SK-N-SH (cell line): ENCODE measurements at regions not wholly inside any gene's neighbourhood (a gene's known extent, or its start where the extent isn't known, plus 50 kb on each side); places are given as distances from the start of the nearest gene placed in this dataset.

ENCODE experiments used
- CTCF ChIP-seq: fragments of 200-600 bp; sonication (generic); IDR thresholded peaks from 2 replicates; pipeline ENCODE4 v1.6.1; 2017; ENCODE audit warnings: antibody characterized with exemption, mild to moderate bottlenecking, moderate library complexity
- GATA2 ChIP-seq: sonication (generic); formaldehyde crosslinking; IDR thresholded peaks from 2 replicates; pipeline ENCODE4 v1.5.0; 2020; ENCODE audit warnings: mild to moderate bottlenecking, missing genetic modification reagents
- REST ChIP-seq: IDR thresholded peaks from 2 replicates; pipeline ENCODE4 v1.6.1; 2012; ENCODE audit warnings: mild to moderate bottlenecking, low read depth, low read length, moderate library complexity
- SMC3 ChIP-seq: IDR thresholded peaks from 2 replicates; pipeline ENCODE4 v1.6.1; 2012; ENCODE audit warnings: low read depth, low read length, improper control_type of control experiment

- TF ChIP-seq CTCF (no peak), GATA2 (CRISPR knock-in tag) (no peak), SMC3 (no peak), REST (no peak)
Measured at GRCh38 chr3:102748646-102749045, 313.8 kb downstream of the ZPLD1 start.
